ENCODE measurements at regions not wholly inside any gene's neighbourhood (a gene's known extent, or its start where the extent isn't known, plus 50 kb on each side); places are given as distances from the start of the nearest gene placed in this dataset.
"Not testable (repeated sequence)": the region's sequence is repeated elsewhere in the genome, so short reads cannot be mapped to it uniquely, and the experiment has no call there.

DNA sequence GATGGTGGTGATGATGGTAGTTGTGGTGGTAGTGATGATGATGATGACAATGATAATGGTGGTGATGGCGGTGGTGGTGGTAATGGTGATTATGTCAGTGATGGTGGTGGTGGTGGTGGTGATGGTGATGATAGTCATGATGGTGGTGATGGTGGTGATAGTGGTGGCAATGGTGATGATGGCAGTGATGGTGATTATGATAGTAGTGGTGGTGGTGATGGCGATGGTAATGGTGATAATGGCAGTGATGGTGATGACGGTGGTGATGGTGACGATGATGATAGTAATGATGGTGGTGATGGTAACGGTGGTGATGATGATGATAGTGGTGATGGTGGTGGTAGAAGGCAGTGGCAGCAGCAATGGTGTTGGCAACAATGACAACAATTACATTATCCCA lies 55.3 kb downstream of the RBFOX3 start:
- intact Hi-C loops (cut with DNase I) = no loop called here
- TF ChIP-seq, protein P1, sequence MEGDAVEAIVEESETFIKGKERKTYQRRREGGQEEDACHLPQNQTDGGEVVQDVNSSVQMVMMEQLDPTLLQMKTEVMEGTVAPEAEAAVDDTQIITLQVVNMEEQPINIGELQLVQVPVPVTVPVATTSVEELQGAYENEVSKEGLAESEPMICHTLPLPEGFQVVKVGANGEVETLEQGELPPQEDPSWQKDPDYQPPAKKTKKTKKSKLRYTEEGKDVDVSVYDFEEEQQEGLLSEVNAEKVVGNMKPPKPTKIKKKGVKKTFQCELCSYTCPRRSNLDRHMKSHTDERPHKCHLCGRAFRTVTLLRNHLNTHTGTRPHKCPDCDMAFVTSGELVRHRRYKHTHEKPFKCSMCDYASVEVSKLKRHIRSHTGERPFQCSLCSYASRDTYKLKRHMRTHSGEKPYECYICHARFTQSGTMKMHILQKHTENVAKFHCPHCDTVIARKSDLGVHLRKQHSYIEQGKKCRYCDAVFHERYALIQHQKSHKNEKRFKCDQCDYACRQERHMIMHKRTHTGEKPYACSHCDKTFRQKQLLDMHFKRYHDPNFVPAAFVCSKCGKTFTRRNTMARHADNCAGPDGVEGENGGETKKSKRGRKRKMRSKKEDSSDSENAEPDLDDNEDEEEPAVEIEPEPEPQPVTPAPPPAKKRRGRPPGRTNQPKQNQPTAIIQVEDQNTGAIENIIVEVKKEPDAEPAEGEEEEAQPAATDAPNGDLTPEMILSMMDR (IDR thresholded peaks at IDR 0.05) = no peak
- peaks cover 0 to 6% of the 10 kb centered on the region in 2 donors for H3K9me3 ChIP-seq
- no peaks in the 10 kb centered on the region for H3K36me3 ChIP-seq
- H3K27ac ChIP-seq = no peak overlapping the region
- H3K4me1 ChIP-seq = no peaks in the 10 kb centered on the region
- no peaks in the 10 kb centered on the region for H3K27me3 ChIP-seq
- H3K4me3 ChIP-seq = no peak overlapping the region
- no peak for DNase-seq (ENCODE audit: low spot score in 2 of 2)

DNA sequence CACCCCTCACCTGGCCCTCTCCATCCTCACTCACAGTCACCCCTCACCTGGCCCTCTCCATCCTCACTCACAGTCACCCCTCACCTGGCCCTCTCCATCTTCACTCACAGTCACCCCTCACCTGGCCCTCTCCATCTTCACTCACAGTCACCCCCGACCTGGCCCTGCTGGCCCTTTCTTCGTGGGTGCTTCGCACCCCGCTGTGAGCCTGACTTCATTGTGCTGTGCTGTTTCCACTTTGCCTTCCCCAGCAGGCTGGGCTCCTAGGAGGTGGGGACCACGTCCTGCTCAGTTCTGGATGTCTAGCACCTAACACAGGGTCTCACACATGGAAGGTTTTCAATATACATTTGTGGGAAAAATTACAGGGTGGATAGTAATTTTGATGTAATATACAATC lies 56.5 kb downstream of the RBFOX3 start:
- H3K36me3 ChIP-seq; H3K4me1 ChIP-seq; DNase-seq (ENCODE audit: low spot score in 2 of 2); H3K9me3 ChIP-seq; intact Hi-C loops (cut with DNase I); H3K4me3 ChIP-seq; H3K27me3 ChIP-seq; H3K27ac ChIP-seq: not testable (repeated sequence)

DNA sequence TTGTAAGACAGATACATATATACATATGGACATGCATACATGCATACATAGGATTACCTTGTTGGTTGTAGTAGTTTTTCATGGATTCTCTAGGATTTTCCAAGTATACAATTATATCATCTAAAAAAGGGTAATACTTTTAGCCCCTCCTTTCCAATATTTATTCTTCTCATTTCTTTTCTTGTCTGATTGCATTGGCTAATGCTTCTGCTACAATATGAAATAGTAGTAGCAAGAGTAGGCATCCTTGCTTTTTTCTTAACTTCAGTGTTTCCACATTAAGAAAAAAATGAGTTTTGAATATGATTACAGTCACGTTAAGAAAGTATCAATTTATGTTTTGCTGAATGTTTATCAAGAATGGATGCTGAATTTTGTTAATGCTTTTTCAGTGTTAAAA lies 58.0 kb downstream of the RBFOX3 start:
- Histone ChIP-seq H3K27ac (no peak overlapping the region), H3K9me3 (peaks cover 0 to 6% of the 10 kb centered on the region in 2 donors), H3K27me3 (no peaks in the 10 kb centered on the region), H3K36me3 (no peaks in the 10 kb centered on the region), H3K4me1 (no peaks in the 10 kb centered on the region), H3K4me3 (no peak overlapping the region)
- TF ChIP-seq, protein P1 (IDR thresholded peaks at IDR 0.05) = no peak
- no peak for DNase-seq (ENCODE audit: low spot score in 2 of 2)
- intact Hi-C loops (cut with DNase I) = no loop called here

DNA sequence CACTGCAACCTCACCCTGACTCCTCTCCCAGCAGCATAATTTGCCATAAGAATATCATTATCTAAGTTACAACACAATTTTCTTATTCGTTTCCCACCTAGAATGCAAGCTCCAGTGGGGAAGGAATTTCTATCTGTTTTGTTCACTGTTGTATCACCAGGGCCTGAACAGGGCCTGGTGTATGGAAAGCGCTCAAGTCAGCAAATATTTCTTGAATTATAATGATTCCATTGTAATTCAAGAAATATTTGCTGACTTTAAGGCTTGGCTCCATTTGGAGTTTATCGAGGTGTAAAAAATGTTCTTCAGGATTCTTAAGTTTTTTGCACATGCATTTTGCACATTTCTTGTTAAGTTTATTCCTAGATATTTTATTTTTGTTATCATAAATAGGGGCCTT lies 58.4 kb downstream of the RBFOX3 start:
- TF ChIP-seq, protein P1 (IDR thresholded peaks at IDR 0.05) = no peak
- no peak overlapping the region for H3K4me3 ChIP-seq
- DNase-seq (ENCODE audit: low spot score in 2 of 2) = no peak
- H3K4me1 ChIP-seq = no peaks in the 10 kb centered on the region
- intact Hi-C loops (cut with DNase I) = no loop called here
- no peaks in the 10 kb centered on the region for H3K36me3 ChIP-seq
- no peaks in the 10 kb centered on the region for H3K27me3 ChIP-seq
- peaks cover 0 to 6% of the 10 kb centered on the region in 2 donors for H3K9me3 ChIP-seq
- no peak overlapping the region for H3K27ac ChIP-seq

DNA sequence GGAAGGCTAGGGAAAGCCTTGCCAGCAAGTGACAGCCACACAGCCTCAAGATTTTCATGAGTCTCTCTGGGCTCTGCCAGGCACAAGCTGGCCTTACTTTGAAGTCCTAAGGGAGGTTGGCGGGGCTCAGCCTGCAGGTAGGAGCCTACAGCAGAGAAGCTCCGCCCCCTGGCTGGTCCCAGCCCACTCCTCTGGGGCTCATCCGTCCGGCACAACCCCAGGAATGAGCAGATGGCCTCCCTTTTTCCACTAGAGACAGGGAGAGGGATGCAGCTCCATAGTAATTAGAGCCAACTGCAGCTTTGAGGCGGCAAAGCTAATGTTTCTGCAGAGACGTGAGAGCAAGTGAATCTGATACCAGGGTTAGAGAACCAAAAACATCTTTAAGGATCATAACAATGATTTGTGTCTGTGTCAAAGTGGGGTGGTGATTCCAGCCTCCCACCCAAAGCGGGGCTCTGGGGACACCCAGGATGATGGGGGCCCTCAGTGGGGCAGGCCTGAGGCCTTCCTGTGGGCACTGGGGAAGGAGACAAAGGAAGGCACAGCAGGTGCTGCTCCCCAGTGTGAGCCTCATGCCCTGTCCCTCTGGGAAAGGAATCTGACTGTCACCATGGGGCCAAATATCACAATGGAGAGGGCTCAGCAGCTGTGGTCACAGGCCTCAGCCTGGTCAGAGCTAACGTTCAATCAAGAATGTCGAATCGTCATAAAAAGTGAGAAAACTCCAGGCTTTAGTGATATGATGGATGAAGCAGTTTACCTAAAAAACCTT lies 61.5 kb downstream of the RBFOX3 start:
- Histone ChIP-seq H3K4me3 (no peak overlapping the region), H3K4me1 (no peaks in the 10 kb centered on the region), H3K36me3 (no peaks in the 10 kb centered on the region), H3K27me3 (no peaks in the 10 kb centered on the region), H3K27ac (no peak overlapping the region), H3K9me3 (peaks cover 0 to 6% of the 10 kb centered on the region in 2 donors)
- intact Hi-C loops (cut with DNase I) = no loop called here
- TF ChIP-seq, protein P1 (IDR thresholded peaks at IDR 0.05) = no peak
- no peak for DNase-seq (ENCODE audit: low spot score in 2 of 2)

DNA sequence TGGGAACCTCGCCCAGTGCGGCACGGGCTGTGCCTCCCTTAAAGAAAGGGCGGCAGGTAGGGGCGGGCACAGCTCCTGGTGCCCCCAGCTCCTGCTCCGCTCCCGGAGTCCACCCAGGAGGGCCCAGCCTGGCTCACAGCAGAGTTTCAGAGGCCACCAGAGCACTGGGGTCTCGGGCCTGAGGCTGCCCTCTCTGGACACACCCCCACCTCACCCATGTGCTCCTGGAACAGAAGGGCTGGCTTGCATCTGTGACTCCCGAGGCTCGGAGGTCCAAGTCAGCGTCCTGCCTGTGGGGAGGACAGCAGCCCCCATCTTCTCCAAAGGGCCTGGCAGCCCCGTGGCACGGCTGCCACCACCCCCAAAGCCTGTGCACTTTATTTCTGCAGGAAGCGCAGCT lies 62.7 kb downstream of the RBFOX3 start:
- TF ChIP-seq, protein P1 (IDR thresholded peaks at IDR 0.05) = no peak
- no peak overlapping the region for H3K27ac ChIP-seq
- H3K9me3 ChIP-seq = peaks cover 0 to 6% of the 10 kb centered on the region in 2 donors
- H3K36me3 ChIP-seq = no peaks in the 10 kb centered on the region
- H3K4me3 ChIP-seq = no peak overlapping the region
- intact Hi-C loops (cut with DNase I) = no loop called here
- no peaks in the 10 kb centered on the region for H3K4me1 ChIP-seq
- no peaks in the 10 kb centered on the region for H3K27me3 ChIP-seq
- DNase-seq (ENCODE audit: low spot score in 2 of 2) = no peak

Data from ascending aorta (tissue), 2 donors.